SK-N-DZ (cell line): ENCODE measurements at regions not wholly inside any gene's neighbourhood (a gene's known extent, or its start where the extent isn't known, plus 50 kb on each side); places are given as distances from the start of the nearest gene placed in this dataset.

ENCODE experiments used
- DNase-seq: peaks from one replicate; pipeline ENCODE4 v3.0.0-alpha.2; 2015; ENCODE audit warnings: low spot score

GRCh38 chr18:39705362-39705761 lies 2139.8 kb upstream of the CELF4 start:
- peak; percentile 18 for DNase-seq

- no peak for DNase-seq
Observed at GRCh38 chr18:39702888-39703287, 2137.3 kb upstream of the CELF4 start.

GRCh38 chr18:39701839-39702238 lies 2136.2 kb upstream of the CELF4 start:
- DNase-seq = no peak

GRCh38 chr18:39701055-39701783 lies 2135.6 kb upstream of the CELF4 start:
- DNase-seq = no peak

- DNase-seq = no peak
Observed at GRCh38 chr18:39699340-39699964, 2133.9 kb upstream of the CELF4 start.

- DNase-seq = no peak
Observed at GRCh38 chr18:39698436-39698835, 2132.8 kb upstream of the CELF4 start.

- DNase-seq = no peak
Observed at GRCh38 chr18:39693359-39693758, 2127.8 kb upstream of the CELF4 start.

GRCh38 chr18:39692367-39693015 lies 2126.9 kb upstream of the CELF4 start:
- DNase-seq = no peak

- DNase-seq = no peak
Observed at GRCh38 chr18:39685303-39685902, 2119.8 kb upstream of the CELF4 start.

- peak; percentile 21 for DNase-seq
Observed at GRCh38 chr18:39681061-39681460, 2115.5 kb upstream of the CELF4 start.

- no peak for DNase-seq
Observed at GRCh38 chr18:39675906-39676305, 2110.3 kb upstream of the CELF4 start.

GRCh38 chr18:39675368-39675767 lies 2109.8 kb upstream of the CELF4 start:
- no peak for DNase-seq

GRCh38 chr18:39672171-39672570 lies 2106.6 kb upstream of the CELF4 start:
- no peak for DNase-seq

- no peak for DNase-seq
Observed at GRCh38 chr18:39667905-39668304, 2102.3 kb upstream of the CELF4 start.

- peak; percentile 45 for DNase-seq
Observed at GRCh38 chr18:39666541-39666940, 2100.9 kb upstream of the CELF4 start.

- DNase-seq = no peak
Observed at GRCh38 chr18:39661856-39662366, 2096.3 kb upstream of the CELF4 start.

GRCh38 chr18:39660141-39660540 lies 2094.5 kb upstream of the CELF4 start:
- DNase-seq = no peak

GRCh38 chr18:39655341-39655740 lies 2089.7 kb upstream of the CELF4 start:
- no peak for DNase-seq

- DNase-seq = no peak
Observed at GRCh38 chr18:39653221-39653620, 2087.6 kb upstream of the CELF4 start.

GRCh38 chr18:39648616-39649015 lies 2083.0 kb upstream of the CELF4 start:
- no peak for DNase-seq

- DNase-seq = peak; percentile 32
Observed at GRCh38 chr18:39647627-39648534, 2082.3 kb upstream of the CELF4 start.
